Muscle layer of duodenum (tissue), 2 donors: ENCODE measurements at regions not wholly inside any gene's neighbourhood (a gene's known extent, or its start where the extent isn't known, plus 50 kb on each side); places are given as distances from the start of the nearest gene placed in this dataset.

Experiments used
- H3K27ac ChIP-seq: one replicate; pipeline ENCODE4 v1.7.0; 2013; ENCODE audit warnings: mild to moderate bottlenecking, low read length
- H3K27me3 ChIP-seq: one replicate; pipeline ENCODE4 v1.7.0; 2013; ENCODE audit warnings: low read depth, mild to moderate bottlenecking, control low read depth, low read length
- H3K36me3 ChIP-seq, 2 donors: one replicate each; pipeline ENCODE4 v1.7.0; 2013; ENCODE audit warnings: low read length in 2 of 2, control low read depth in 1 of 2, mild to moderate bottlenecking in 1 of 2; ENCODE audit not compliant: insufficient read depth in 2 of 2, control insufficient read depth in 1 of 2
- H3K4me1 ChIP-seq, 2 donors: one replicate each; pipeline ENCODE4 v1.7.0; 2013; ENCODE audit warnings: low read length in 2 of 2, mild to moderate bottlenecking in 2 of 2, control low read depth in 1 of 2, moderate library complexity in 1 of 2; ENCODE audit not compliant: insufficient read depth in 2 of 2, control insufficient read depth in 1 of 2
- H3K4me3 ChIP-seq, 2 donors: one replicate each; pipeline ENCODE4 v1.7.0; 2013; ENCODE audit warnings: low read length in 2 of 2, low read depth in 1 of 2, mild to moderate bottlenecking in 1 of 2
- H3K9me3 ChIP-seq, 2 donors: one replicate each; pipeline ENCODE4 v1.7.0; 2013; ENCODE audit warnings: low read length in 2 of 2, control low read depth in 1 of 2, mild to moderate bottlenecking in 1 of 2; ENCODE audit not compliant: control insufficient read depth in 1 of 2
- donor health status: healthy.

- no peaks in the 10 kb centered on the region for H3K36me3 ChIP-seq
- H3K27ac ChIP-seq: no peak overlapping the region
- no peak overlapping the region for H3K4me3 ChIP-seq
- H3K4me1 ChIP-seq: no peaks in the 10 kb centered on the region
- no peaks in the 10 kb centered on the region for H3K27me3 ChIP-seq
- H3K9me3 ChIP-seq: no peaks in the 10 kb centered on the region
These were observed 487.8 kb downstream of the PCDH17 start for GRCh38 chr13:58119351-58119750.

DNA sequence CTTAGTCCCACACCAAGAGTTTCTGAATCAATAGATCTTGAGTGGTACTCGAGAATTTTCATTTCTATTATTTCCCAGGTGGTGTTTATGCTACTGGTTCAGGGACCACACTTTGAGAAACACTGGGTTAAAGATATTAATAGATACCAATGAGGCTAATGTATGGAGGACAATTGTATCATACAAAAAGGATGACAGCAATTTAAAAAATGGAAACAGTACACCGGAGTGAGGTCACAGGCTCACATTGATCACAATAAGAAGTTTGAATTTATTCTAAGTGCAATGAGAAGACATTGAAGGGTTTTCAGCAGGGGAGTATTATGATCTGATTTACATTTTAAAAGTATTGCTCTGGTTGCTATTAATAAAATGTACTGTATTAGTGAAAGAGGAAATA is 488.3 kb downstream of the PCDH17 start:
- H3K27ac ChIP-seq: no peak overlapping the region
- no peak overlapping the region for H3K4me3 ChIP-seq
- no peaks in the 10 kb centered on the region for H3K4me1 ChIP-seq
- no peaks in the 10 kb centered on the region for H3K36me3 ChIP-seq
- H3K9me3 ChIP-seq: no peaks in the 10 kb centered on the region
- H3K27me3 ChIP-seq: no peaks in the 10 kb centered on the region

DNA sequence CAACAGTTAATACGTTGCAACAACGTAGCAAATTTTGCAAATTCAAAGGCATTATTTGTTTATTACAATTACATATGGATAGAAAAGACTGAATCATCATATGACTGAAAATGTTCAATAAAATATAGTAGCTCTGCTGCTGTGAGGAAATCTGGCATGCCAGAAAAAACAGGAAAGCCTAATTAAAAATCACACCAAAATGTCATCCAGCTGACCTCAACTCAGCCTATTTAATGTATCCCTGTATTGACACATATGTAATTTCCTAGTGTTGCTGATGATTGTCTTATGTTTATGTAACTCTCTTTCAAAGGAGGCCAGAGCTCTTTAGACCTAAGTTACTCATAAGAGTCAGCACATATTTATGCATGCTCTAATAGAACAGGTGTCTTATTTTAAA is 495.0 kb downstream of the PCDH17 start:
- H3K27ac ChIP-seq: no peak overlapping the region
- peaks cover 0 to 7% of the 10 kb centered on the region in 2 donors for H3K9me3 ChIP-seq
- H3K36me3 ChIP-seq: no peaks in the 10 kb centered on the region
- no peaks in the 10 kb centered on the region for H3K4me1 ChIP-seq
- H3K4me3 ChIP-seq: no peak overlapping the region
- H3K27me3 ChIP-seq: no peaks in the 10 kb centered on the region

GRCh38 chr13:58134012-58134411 is 502.5 kb downstream of the PCDH17 start:
- peaks cover 0 to 7% of the 10 kb centered on the region in 2 donors for H3K9me3 ChIP-seq

DNA sequence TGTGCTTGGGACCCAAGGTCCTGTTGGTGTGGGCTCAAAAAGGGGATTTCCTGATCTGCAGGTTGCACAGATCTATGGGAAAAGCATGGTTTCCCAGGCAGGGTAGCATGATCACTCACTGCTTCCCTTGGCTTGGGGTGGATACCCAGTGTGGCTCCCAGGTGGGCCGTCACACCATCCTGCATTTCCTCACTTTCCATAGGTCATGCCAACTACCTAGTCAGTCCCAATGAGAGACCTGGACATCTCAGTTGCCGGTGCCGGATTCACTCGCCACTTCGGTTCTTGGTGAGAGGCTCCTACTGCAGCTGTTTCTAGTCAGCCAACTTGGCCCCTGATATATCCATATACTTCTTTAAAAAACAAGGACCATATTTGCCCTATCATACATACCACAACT is 503.0 kb downstream of the PCDH17 start:
- Histone ChIP-seq H3K27ac (no peak overlapping the region), H3K4me1 (no peaks in the 10 kb centered on the region), H3K36me3 (no peaks in the 10 kb centered on the region), H3K27me3 (no peaks in the 10 kb centered on the region), H3K9me3 (peaks cover 0 to 7% of the 10 kb centered on the region in 2 donors), H3K4me3 (no peak overlapping the region)

More at GRCh38 chr13:58134012-58134411, 502.5 kb downstream of the PCDH17 start:
- Histone ChIP-seq H3K36me3 (no peaks in the 10 kb centered on the region), H3K27me3 (no peaks in the 10 kb centered on the region), H3K4me1 (no peaks in the 10 kb centered on the region), H3K27ac (no peak overlapping the region), H3K4me3 (no peak overlapping the region)

GRCh38 chr13:58142952-58143351 is 511.4 kb downstream of the PCDH17 start:
- Histone ChIP-seq H3K27me3 (no peaks in the 10 kb centered on the region), H3K36me3 (no peaks in the 10 kb centered on the region)

GRCh38 chr13:58144616-58145015 is 513.1 kb downstream of the PCDH17 start:
- no peak overlapping the region for H3K27ac ChIP-seq
- no peaks in the 10 kb centered on the region for H3K27me3 ChIP-seq
- no peaks in the 10 kb centered on the region for H3K36me3 ChIP-seq
- H3K9me3 ChIP-seq: no peaks in the 10 kb centered on the region
- H3K4me3 ChIP-seq: no peak overlapping the region
- no peaks in the 10 kb centered on the region for H3K4me1 ChIP-seq

More at GRCh38 chr13:58142952-58143351, 511.4 kb downstream of the PCDH17 start:
- H3K27ac ChIP-seq: no peak overlapping the region
- H3K4me3 ChIP-seq: no peak overlapping the region
- no peaks in the 10 kb centered on the region for H3K9me3 ChIP-seq
- no peaks in the 10 kb centered on the region for H3K4me1 ChIP-seq

GRCh38 chr13:58151452-58151851 is 519.9 kb downstream of the PCDH17 start:
- Histone ChIP-seq H3K4me1 (no peaks in the 10 kb centered on the region), H3K4me3 (no peak overlapping the region), H3K9me3 (no peaks in the 10 kb centered on the region), H3K36me3 (no peaks in the 10 kb centered on the region), H3K27me3 (no peaks in the 10 kb centered on the region), H3K27ac (no peak overlapping the region)

DNA sequence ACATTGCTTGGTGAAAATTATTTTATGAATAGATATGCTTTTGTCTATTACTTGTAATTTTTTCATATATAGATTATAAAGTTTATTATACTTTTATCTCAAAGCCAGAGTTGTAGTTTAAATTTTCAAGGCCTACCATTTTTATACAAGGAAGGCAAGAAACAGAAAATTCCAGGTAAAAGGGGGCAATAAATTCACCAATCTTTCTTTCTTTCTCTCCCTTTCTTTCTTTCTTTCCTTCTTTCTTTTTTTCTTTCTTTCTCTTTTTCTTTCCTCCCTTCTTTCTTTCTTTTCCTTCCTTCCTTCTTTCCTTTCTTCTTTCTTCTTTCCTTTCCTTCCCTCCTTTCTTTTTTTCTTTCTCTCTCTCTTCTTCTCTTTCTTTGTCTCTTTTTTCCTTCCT is 529.4 kb downstream of the PCDH17 start:
- no peak overlapping the region for H3K4me3 ChIP-seq
- no peaks in the 10 kb centered on the region for H3K36me3 ChIP-seq
- no peak overlapping the region for H3K27ac ChIP-seq
- H3K9me3 ChIP-seq: no peaks in the 10 kb centered on the region
- no peaks in the 10 kb centered on the region for H3K4me1 ChIP-seq
- H3K27me3 ChIP-seq: no peaks in the 10 kb centered on the region

- no peaks in the 10 kb centered on the region for H3K27me3 ChIP-seq
- H3K4me1 ChIP-seq: no peaks in the 10 kb centered on the region
- H3K27ac ChIP-seq: no peak overlapping the region
- H3K4me3 ChIP-seq: no peak overlapping the region
- H3K9me3 ChIP-seq: no peaks in the 10 kb centered on the region
- H3K36me3 ChIP-seq: no peaks in the 10 kb centered on the region
These were observed 534.1 kb downstream of the PCDH17 start for GRCh38 chr13:58165617-58166016.

DNA sequence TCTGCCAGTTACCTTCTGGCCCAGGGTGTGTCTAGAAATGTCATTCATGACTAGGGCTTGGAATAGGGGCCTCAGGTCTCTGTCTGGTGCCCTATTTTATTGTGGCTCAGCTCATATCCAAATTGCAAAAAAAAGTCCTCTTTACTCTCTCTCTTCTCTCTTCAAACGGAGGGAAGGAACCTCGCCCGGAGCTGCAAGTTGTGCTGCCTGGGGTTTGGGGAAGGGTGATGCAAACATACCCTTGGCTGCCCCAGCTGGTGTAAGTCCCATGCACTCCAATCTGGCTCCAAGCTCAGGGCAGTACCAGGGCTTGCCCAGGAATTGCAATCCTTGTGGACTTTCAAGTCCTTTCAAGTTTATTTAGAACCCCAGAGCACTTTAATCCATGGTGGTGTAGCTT is 549.6 kb downstream of the PCDH17 start:
- no peak overlapping the region for H3K27ac ChIP-seq
- H3K27me3 ChIP-seq: no peaks in the 10 kb centered on the region
- H3K9me3 ChIP-seq: peaks cover 0 to 13% of the 10 kb centered on the region in 2 donors
- H3K4me1 ChIP-seq: no peaks in the 10 kb centered on the region
- H3K4me3 ChIP-seq: no peak overlapping the region
- H3K36me3 ChIP-seq: no peaks in the 10 kb centered on the region

DNA sequence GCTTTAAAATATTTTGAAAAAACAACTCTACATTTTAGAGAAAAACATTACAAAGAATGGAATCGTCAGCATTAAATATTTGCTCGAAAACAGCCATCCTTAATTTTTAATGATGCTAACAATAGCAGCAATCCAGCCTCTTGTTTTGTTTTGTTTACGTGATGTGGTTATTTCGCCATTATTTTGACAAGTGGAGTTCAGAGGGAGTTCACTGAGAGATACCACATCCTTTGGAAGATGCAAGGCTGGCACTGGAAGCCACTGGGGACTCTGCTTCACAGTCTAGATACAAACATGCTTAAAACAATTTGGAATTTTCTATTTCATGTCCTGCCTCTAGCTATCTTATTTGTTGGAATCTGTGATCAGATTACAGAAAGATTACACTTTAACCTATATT is 556.3 kb downstream of the PCDH17 start:
- Histone ChIP-seq H3K9me3 (no peaks in the 10 kb centered on the region), H3K4me3 (no peak overlapping the region), H3K4me1 (no peaks in the 10 kb centered on the region), H3K27me3 (no peaks in the 10 kb centered on the region), H3K27ac (no peak overlapping the region), H3K36me3 (no peaks in the 10 kb centered on the region)
